ENCODE measurements at regions not wholly inside any gene's neighbourhood (a gene's known extent, or its start where the extent isn't known, plus 50 kb on each side); places are given as distances from the start of the nearest gene placed in this dataset.

GRCh38 chr13:54449922-54450321 is 1421.3 kb downstream of the OLFM4 start:
- peak; percentile 17 for TF ChIP-seq CTCF (conservative IDR thresholded peaks at IDR 0.05; ENCODE audit: low read depth, low read length)
- no peak for DNase-seq (ENCODE audit: low read depth)
- H3K4me3 ChIP-seq (ENCODE audit: low read depth, low read length), result no peak overlapping the region

DNA sequence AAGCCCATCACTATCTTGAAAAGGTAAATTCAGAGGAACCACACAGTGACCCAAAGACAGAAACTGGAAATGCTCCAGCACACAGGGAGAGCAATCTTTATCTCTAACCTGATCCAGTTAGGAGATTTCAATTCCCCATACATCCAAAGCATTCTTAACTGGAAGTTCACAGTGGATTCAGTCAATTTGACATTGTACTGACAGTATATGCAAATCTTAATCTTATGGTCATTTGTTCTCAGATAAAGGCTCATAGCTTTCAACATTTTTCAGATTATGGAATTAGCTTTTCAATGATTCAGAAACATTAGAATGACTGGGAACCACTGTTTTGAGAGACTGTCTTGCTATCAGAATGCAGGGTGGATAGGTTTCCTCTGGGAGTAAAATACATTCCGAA is 1455.6 kb downstream of the OLFM4 start:
- no peak for TF ChIP-seq CTCF (conservative IDR thresholded peaks at IDR 0.05; ENCODE audit: low read depth, low read length)
- H3K4me3 ChIP-seq (ENCODE audit: low read depth, low read length), result no peak overlapping the region
- DNase-seq (ENCODE audit: low read depth), result no peak

DNA sequence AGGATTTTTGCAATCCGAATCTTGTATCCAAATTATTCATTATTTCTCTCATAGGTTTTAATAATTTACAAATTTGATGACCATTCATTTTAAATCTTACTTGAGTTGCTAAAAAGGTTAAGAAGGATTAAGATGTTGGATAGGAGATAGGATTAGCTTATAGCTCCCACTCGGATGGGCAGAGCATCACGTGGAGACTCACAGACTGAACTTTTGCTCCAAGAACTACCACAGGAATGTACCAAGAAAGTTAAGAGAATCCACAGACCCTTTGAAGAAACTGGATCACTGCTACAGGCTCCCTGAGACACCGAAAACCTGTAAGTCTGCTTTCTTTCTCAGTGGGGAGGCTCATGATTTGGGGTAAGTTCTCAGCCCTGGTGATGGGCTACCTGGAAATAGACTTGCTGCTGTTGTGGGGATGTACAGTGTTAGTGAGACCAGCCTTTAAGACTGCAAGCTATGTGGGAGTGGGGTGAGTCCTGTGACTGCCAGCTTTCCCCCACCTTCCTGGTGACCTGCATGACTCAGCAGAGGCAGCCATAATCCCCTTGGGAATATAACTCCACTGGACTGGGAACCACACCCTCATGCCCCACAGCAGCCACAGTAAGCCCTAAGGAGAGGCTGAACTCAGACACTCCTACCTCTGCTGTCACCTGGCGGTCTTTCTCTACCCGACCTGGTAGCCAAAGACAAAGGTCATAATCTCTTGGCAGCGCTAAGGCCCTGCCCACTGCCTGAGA is 1458.0 kb downstream of the OLFM4 start:
- no peak for DNase-seq (ENCODE audit: low read depth)
- H3K4me3 ChIP-seq (ENCODE audit: low read depth, low read length), result no peak overlapping the region
- TF ChIP-seq CTCF (conservative IDR thresholded peaks at IDR 0.05; ENCODE audit: low read depth, low read length), result no peak

GRCh38 chr13:54489359-54489758 is 1460.7 kb downstream of the OLFM4 start:
- DNase-seq (ENCODE audit: low read depth), result no peak
- H3K4me3 ChIP-seq (ENCODE audit: low read depth, low read length), result no peak overlapping the region
- no peak for TF ChIP-seq CTCF (conservative IDR thresholded peaks at IDR 0.05; ENCODE audit: low read depth, low read length)

- no peak for TF ChIP-seq CTCF (conservative IDR thresholded peaks at IDR 0.05; ENCODE audit: low read depth, low read length)
- no peak for DNase-seq (ENCODE audit: low read depth)
- no peak overlapping the region for H3K4me3 ChIP-seq (ENCODE audit: low read depth, low read length)
Measured at GRCh38 chr13:54492995-54493394, 1464.4 kb downstream of the OLFM4 start.

DNA sequence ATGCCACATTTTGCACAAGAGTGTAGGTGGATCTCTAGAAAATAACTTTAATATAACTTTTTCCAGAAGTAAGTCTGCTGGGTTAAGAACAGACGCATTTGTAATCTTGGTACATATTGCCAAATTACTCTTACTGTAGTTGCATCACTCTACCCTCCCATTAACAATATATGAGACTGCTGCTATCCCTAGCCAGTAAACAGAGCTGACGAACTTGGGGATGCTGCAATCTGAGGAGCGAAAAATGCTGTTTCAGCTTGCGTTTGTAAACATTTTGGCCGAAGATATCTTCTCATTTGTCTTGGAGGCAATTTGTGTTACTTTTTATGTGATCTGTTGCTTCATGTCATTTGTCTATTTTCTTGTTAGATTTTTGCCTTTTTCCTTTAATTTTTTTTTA is 1482.8 kb downstream of the OLFM4 start:
- DNase-seq (ENCODE audit: low read depth), result no peak
- H3K4me3 ChIP-seq (ENCODE audit: low read depth, low read length), result no peak overlapping the region
- TF ChIP-seq CTCF (conservative IDR thresholded peaks at IDR 0.05; ENCODE audit: low read depth, low read length), result no peak

- DNase-seq (ENCODE audit: low read depth), result no peak
- no peak overlapping the region for H3K4me3 ChIP-seq (ENCODE audit: low read depth, low read length)
- TF ChIP-seq CTCF (conservative IDR thresholded peaks at IDR 0.05; ENCODE audit: low read depth, low read length), result no peak
Measured at GRCh38 chr13:54513254-54513653, 1484.6 kb downstream of the OLFM4 start.

Measured in epithelial cell of proximal tubule (primary cell).